Amniotic stem cell (primary cell): ENCODE measurements at regions not wholly inside any gene's neighbourhood (a gene's known extent, or its start where the extent isn't known, plus 50 kb on each side); places are given as distances from the start of the nearest gene placed in this dataset.

Experiments
- DNase-seq: peaks from one replicate; lab custom pipeline; 2025; lab: John Stamatoyannopoulos, UW

GRCh38 chr3:110106805-110107204, 769.5 kb upstream of the DPPA4 start:
- DNase-seq: no peak

GRCh38 chr3:110123946-110124345, 786.6 kb upstream of the DPPA4 start:
- no peak for DNase-seq

- DNase-seq: no peak
These were observed 788.7 kb upstream of the DPPA4 start for GRCh38 chr3:110126065-110126464.

- no peak for DNase-seq
These were observed 796.6 kb upstream of the DPPA4 start for GRCh38 chr3:110133971-110134370.

GRCh38 chr3:110139048-110139447, 801.7 kb upstream of the DPPA4 start:
- no peak for DNase-seq

- DNase-seq: no peak
These were observed 802.5 kb upstream of the DPPA4 start for GRCh38 chr3:110139821-110140220.

- DNase-seq: no peak
These were observed 812.4 kb upstream of the DPPA4 start for GRCh38 chr3:110149763-110150162.

GRCh38 chr3:110157221-110157620, 819.9 kb upstream of the DPPA4 start:
- no peak for DNase-seq

GRCh38 chr3:110164632-110165369, 827.5 kb upstream of the DPPA4 start:
- no peak for DNase-seq

- no peak for DNase-seq
These were observed 828.0 kb upstream of the DPPA4 start for GRCh38 chr3:110165370-110165743.

- DNase-seq: no peak
These were observed 828.4 kb upstream of the DPPA4 start for GRCh38 chr3:110165753-110166152.

- no peak for DNase-seq
These were observed 829.4 kb upstream of the DPPA4 start for GRCh38 chr3:110166791-110167190.

- DNase-seq: no peak
These were observed 837.6 kb upstream of the DPPA4 start for GRCh38 chr3:110174908-110175307.

- DNase-seq: no peak
These were observed 841.6 kb upstream of the DPPA4 start for GRCh38 chr3:110178965-110179364.

GRCh38 chr3:110180733-110181132, 843.4 kb upstream of the DPPA4 start:
- no peak for DNase-seq

GRCh38 chr3:110181226-110181625, 843.9 kb upstream of the DPPA4 start:
- DNase-seq: no peak

GRCh38 chr3:110184536-110184935, 847.2 kb upstream of the DPPA4 start:
- no peak for DNase-seq

- DNase-seq: no peak
These were observed 855.7 kb upstream of the DPPA4 start for GRCh38 chr3:110193074-110193473.

- DNase-seq: no peak
These were observed 861.6 kb upstream of the DPPA4 start for GRCh38 chr3:110198717-110199587.

GRCh38 chr3:110199588-110199943, 862.2 kb upstream of the DPPA4 start:
- DNase-seq: no peak

GRCh38 chr3:110210086-110210660, 861.4 kb upstream of the NECTIN3 start:
- no peak for DNase-seq

- DNase-seq: no peak
These were observed 845.0 kb upstream of the NECTIN3 start for GRCh38 chr3:110226645-110227044.

GRCh38 chr3:110227991-110228390, 843.6 kb upstream of the NECTIN3 start:
- no peak for DNase-seq
